IPS-18c (cell line): ENCODE measurements at regions not wholly inside any gene's neighbourhood (a gene's known extent, or its start where the extent isn't known, plus 50 kb on each side); places are given as distances from the start of the nearest gene placed in this dataset.
"Not testable (repeated sequence)": the region's sequence is repeated elsewhere in the genome, so short reads cannot be mapped to it uniquely, and the experiment has no call there.

Experiments used
- H3K4me3 ChIP-seq: 2 replicates; pipeline ENCODE4 v1.7.0; 2013; ENCODE audit warnings: low read depth, mild to moderate bottlenecking, low read length, moderate library complexity; ENCODE audit not compliant: insufficient read depth
- H3K9me3 ChIP-seq: one replicate; pipeline ENCODE4 v1.6.1; 2013; ENCODE audit warnings: mild to moderate bottlenecking, low read length, moderate library complexity; ENCODE audit not compliant: control insufficient read depth, insufficient read depth

- Histone ChIP-seq H3K9me3 (peaks cover 2% of the 10 kb centered on the region), H3K4me3 (no peak overlapping the region)
Observed at GRCh38 chr2:192604295-192604694, 409.6 kb upstream of the TMEFF2 start.

GRCh38 chr2:192598649-192599048 is 403.9 kb upstream of the TMEFF2 start:
- not testable (repeated sequence) for H3K4me3 ChIP-seq

GRCh38 chr2:192593561-192593960 is 398.8 kb upstream of the TMEFF2 start:
- Histone ChIP-seq H3K9me3 (no peaks in the 10 kb centered on the region), H3K4me3 (no peak overlapping the region)

More at GRCh38 chr2:192598649-192599048, 403.9 kb upstream of the TMEFF2 start:
- H3K9me3 ChIP-seq = not testable (repeated sequence)

- Histone ChIP-seq H3K4me3 (no peak overlapping the region), H3K9me3 (no peaks in the 10 kb centered on the region)
Observed at GRCh38 chr2:192591617-192592016, 396.9 kb upstream of the TMEFF2 start.

- no peak overlapping the region for H3K4me3 ChIP-seq
Observed at GRCh38 chr2:192585418-192585817, 390.7 kb upstream of the TMEFF2 start.

GRCh38 chr2:192584976-192585375 is 390.2 kb upstream of the TMEFF2 start:
- Histone ChIP-seq H3K9me3 (no peaks in the 10 kb centered on the region), H3K4me3 (no peak overlapping the region)

More at GRCh38 chr2:192585418-192585817, 390.7 kb upstream of the TMEFF2 start:
- no peaks in the 10 kb centered on the region for H3K9me3 ChIP-seq

GRCh38 chr2:192579965-192580700 is 385.4 kb upstream of the TMEFF2 start:
- Histone ChIP-seq H3K4me3 (no peak overlapping the region), H3K9me3 (no peaks in the 10 kb centered on the region)

- H3K4me3 ChIP-seq = no peak overlapping the region
- no peaks in the 10 kb centered on the region for H3K9me3 ChIP-seq
Observed at GRCh38 chr2:192578780-192579179, 384.0 kb upstream of the TMEFF2 start.

- Histone ChIP-seq H3K4me3 (no peak overlapping the region), H3K9me3 (no peaks in the 10 kb centered on the region)
Observed at GRCh38 chr2:192577706-192578105, 383.0 kb upstream of the TMEFF2 start.

- H3K4me3 ChIP-seq = no peak overlapping the region
- no peaks in the 10 kb centered on the region for H3K9me3 ChIP-seq
Observed at GRCh38 chr2:192574552-192574951, 379.8 kb upstream of the TMEFF2 start.

- Histone ChIP-seq H3K4me3 (no peak overlapping the region), H3K9me3 (no peaks in the 10 kb centered on the region)
Observed at GRCh38 chr2:192571636-192572035, 376.9 kb upstream of the TMEFF2 start.

- Histone ChIP-seq H3K4me3 (no peak overlapping the region), H3K9me3 (no peaks in the 10 kb centered on the region)
Observed at GRCh38 chr2:192570788-192571187, 376.1 kb upstream of the TMEFF2 start.

- H3K4me3 ChIP-seq = no peak overlapping the region
- no peaks in the 10 kb centered on the region for H3K9me3 ChIP-seq
Observed at GRCh38 chr2:192566863-192567262, 372.1 kb upstream of the TMEFF2 start.

- Histone ChIP-seq H3K9me3 (no peaks in the 10 kb centered on the region), H3K4me3 (no peak overlapping the region)
Observed at GRCh38 chr2:192560326-192560725, 365.6 kb upstream of the TMEFF2 start.

GRCh38 chr2:192559587-192559986 is 364.9 kb upstream of the TMEFF2 start:
- H3K9me3 ChIP-seq = no peaks in the 10 kb centered on the region

GRCh38 chr2:192558637-192559036 is 363.9 kb upstream of the TMEFF2 start:
- H3K4me3 ChIP-seq = no peak overlapping the region
- H3K9me3 ChIP-seq = no peaks in the 10 kb centered on the region

More at GRCh38 chr2:192559587-192559986, 364.9 kb upstream of the TMEFF2 start:
- no peak overlapping the region for H3K4me3 ChIP-seq

GRCh38 chr2:192555740-192556139 is 361.0 kb upstream of the TMEFF2 start:
- Histone ChIP-seq H3K9me3 (no peaks in the 10 kb centered on the region), H3K4me3 (no peak overlapping the region)

- no peak overlapping the region for H3K4me3 ChIP-seq
Observed at GRCh38 chr2:192551760-192552159, 357.0 kb upstream of the TMEFF2 start.

GRCh38 chr2:192546565-192546964 is 351.8 kb upstream of the TMEFF2 start:
- Histone ChIP-seq H3K9me3 (no peaks in the 10 kb centered on the region), H3K4me3 (no peak overlapping the region)

More at GRCh38 chr2:192551760-192552159, 357.0 kb upstream of the TMEFF2 start:
- H3K9me3 ChIP-seq = no peaks in the 10 kb centered on the region
